ENCODE measurements at regions not wholly inside any gene's neighbourhood (a gene's known extent, or its start where the extent isn't known, plus 50 kb on each side); places are given as distances from the start of the nearest gene placed in this dataset.

GRCh38 chr2:38439863-38440262 is 62.8 kb upstream of the ATL2 start:
- Histone ChIP-seq H4K20me1 (replicated peaks; ENCODE audit: control insufficient read depth, extremely low read depth, insufficient read depth, low read length) (no peaks in the 10 kb centered on the region), H3K4me2 (ENCODE audit: insufficient read depth, low read length) (no peak overlapping the region), H3K4me3 (replicated peaks in 1 of 3; ENCODE audit: insufficient read depth in 1 of 3, low read depth in 1 of 3, low read length in 3 of 3) (no peak overlapping the region), H3K9me1 (replicated peaks; ENCODE audit: control insufficient read depth, extremely low read depth, insufficient read depth, low read length) (no peaks in the 10 kb centered on the region), H3K79me2 (ENCODE audit: control insufficient read depth, insufficient read depth, low read length) (no peaks in the 10 kb centered on the region), H3K9me3 (replicated peaks; ENCODE audit: control insufficient read depth, insufficient read depth, low read length) (no peaks in the 10 kb centered on the region), H3K27ac (ENCODE audit: insufficient read depth, low read depth, low read length) (no peak overlapping the region), H3K4me1 (ENCODE audit: control insufficient read depth, extremely low read depth, insufficient read depth, low read length) (no peaks in the 10 kb centered on the region), H3K27me3 (ENCODE audit: control insufficient read depth in 2 of 2, insufficient read depth in 2 of 2, low read length in 2 of 2) (peaks cover 15 to 16% of the 10 kb centered on the region in 2 experiments), H3K9ac (replicated peaks; ENCODE audit: extremely low read depth, insufficient read depth, low read length) (no peak overlapping the region), H3K36me3 (ENCODE audit: control insufficient read depth in 2 of 2, extremely low read depth in 1 of 2, insufficient read depth in 2 of 2, low read length in 2 of 2) (no peaks in the 10 kb centered on the region), H2AFZ (ENCODE audit: low read depth, low read length) (no peak overlapping the region)
- FAIRE-seq = no peak
- DNase-seq (ENCODE audit: low read depth, low spot score) = no peak
- no peak for TF ChIP-seq CTCF (IDR thresholded peaks at IDR 0.05; ENCODE audit: extremely low read depth in 1 of 2, insufficient read depth in 1 of 2, low read depth in 1 of 2, low read length in 2 of 2)
- no peak for TF ChIP-seq POLR2AphosphoS5 (IDR thresholded peaks at IDR 0.05; ENCODE audit: insufficient read depth, low read depth, low read length)
- TF ChIP-seq GATA2 (IDR thresholded peaks at IDR 0.05; ENCODE audit: insufficient read depth, insufficient read length, low read depth, low read length) = no peak
- TF ChIP-seq JUN (IDR thresholded peaks at IDR 0.05; ENCODE audit: borderline replicate concordance, insufficient read depth, insufficient read length, low read depth) = no peak
- no peak for TF ChIP-seq MYC (IDR thresholded peaks at IDR 0.05; ENCODE audit: low read depth, low read length)
- TF ChIP-seq, protein P1, sequence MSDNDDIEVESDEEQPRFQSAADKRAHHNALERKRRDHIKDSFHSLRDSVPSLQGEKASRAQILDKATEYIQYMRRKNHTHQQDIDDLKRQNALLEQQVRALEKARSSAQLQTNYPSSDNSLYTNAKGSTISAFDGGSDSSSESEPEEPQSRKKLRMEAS (IDR thresholded peaks at IDR 0.05; ENCODE audit: insufficient read depth, insufficient read length) = no peak
- TF ChIP-seq EZH2 (IDR thresholded peaks at IDR 0.05; ENCODE audit: borderline replicate concordance, low read depth, low read length, severe bottlenecking) = no peak
- no peak for TF ChIP-seq POLR2A (IDR thresholded peaks at IDR 0.05; ENCODE audit: low read depth, low read length)
- no peak for TF ChIP-seq FOS (IDR thresholded peaks at IDR 0.05; ENCODE audit: borderline replicate concordance, insufficient read depth, low read length)
- POLR2A ChIA-PET = no interaction called here
- CTCF ChIA-PET = no interaction called here
- intact Hi-C loops (cut with micrococcal nuclease) = no loop called here
- no TSS peak for BruUV-seq (replicated peaks)
- dilution Hi-C loops (cut with MboI; ENCODE audit: extremely low pct_ligation_motif_present, low sequenced_read_pairs) = no loop called here
